Liver (tissue), 7 donors: ENCODE measurements at regions not wholly inside any gene's neighbourhood (a gene's known extent, or its start where the extent isn't known, plus 50 kb on each side); places are given as distances from the start of the nearest gene placed in this dataset.

Experiments
- DNase-seq: peaks from one replicate; pipeline ENCODE4 v3.0.0-alpha.2; 2017; ENCODE audit warnings: low spot score
- H3K27ac ChIP-seq, 2 donors: one replicate each; pipeline ENCODE4 v1.7.0; 2013; ENCODE audit warnings: inconsistent platforms in 2 of 2, low read length in 2 of 2, control low read depth in 1 of 2, low read depth in 1 of 2, mild to moderate bottlenecking in 1 of 2
- H3K27me3 ChIP-seq, 4 donors: one replicate each; pipeline versions ENCODE4 v1.6.1 to v1.7.0; 2013; ENCODE audit warnings: low read length in 3 of 4, inconsistent platforms in 1 of 4, mild to moderate bottlenecking in 1 of 4, moderate library complexity in 1 of 4; ENCODE audit not compliant: control insufficient read depth in 4 of 4, insufficient read depth in 4 of 4
- H3K36me3 ChIP-seq, 4 donors: one replicate each; pipeline versions ENCODE4 v1.6.1 to v1.7.0; 2013; ENCODE audit warnings: low read length in 3 of 4, mild to moderate bottlenecking in 3 of 4, low read depth in 1 of 4, moderate library complexity in 1 of 4; ENCODE audit not compliant: control insufficient read depth in 4 of 4, insufficient read depth in 3 of 4
- H3K4me1 ChIP-seq, 4 donors: one replicate each; pipeline versions ENCODE4 v1.6.1 to v1.7.0; 2013; ENCODE audit warnings: low read length in 3 of 4, mild to moderate bottlenecking in 3 of 4, moderate library complexity in 1 of 4; ENCODE audit not compliant: control insufficient read depth in 4 of 4, insufficient read depth in 4 of 4
- H3K4me3 ChIP-seq, 3 donors: one replicate each; pipeline versions ENCODE4 v1.6.1 to v1.7.0; 2013; ENCODE audit warnings: low read length in 3 of 3, control low read depth in 1 of 3, low read depth in 1 of 3, mild to moderate bottlenecking in 1 of 3
- H3K9ac ChIP-seq, 2 donors: one replicate each; pipeline ENCODE4 v1.7.0; 2013; ENCODE audit warnings: low read length in 2 of 2, mild to moderate bottlenecking in 2 of 2, moderate library complexity in 2 of 2, control low read depth in 1 of 2, low read depth in 1 of 2
- H3K9me3 ChIP-seq, 4 donors: one replicate each; pipeline versions ENCODE4 v1.6.1 to v1.7.0; 2013; ENCODE audit warnings: low read length in 3 of 4; ENCODE audit not compliant: control insufficient read depth in 4 of 4
- ATF3 ChIP-seq: IDR thresholded peaks from 2 replicates; pipeline ENCODE4 v1.6.1; 2016; ENCODE audit warnings: antibody characterized with exemption
- CTCF ChIP-seq: fragments of 150-350 bp; IDR thresholded peaks from 2 replicates; pipeline ENCODE4 v1.5.1; 2017; ENCODE audit warnings: improper control_type of control experiment, low read depth, low read length; ENCODE audit not compliant: missing input control
- EGR1 ChIP-seq, 2 donors: IDR thresholded peaks; 2 replicates each; pipeline ENCODE4 v1.6.1; 2016 to 2018; ENCODE audit warnings: antibody characterized with exemption in 2 of 2, low read depth in 2 of 2
- FOXA1 ChIP-seq: IDR thresholded peaks from 2 replicates; pipeline ENCODE4 v1.6.1; 2016; ENCODE audit warnings: antibody characterized with exemption
- FOXA2 ChIP-seq: IDR thresholded peaks from 2 replicates; pipeline ENCODE4 v1.6.1; 2016; ENCODE audit warnings: antibody characterized with exemption
- GABPA ChIP-seq, 2 donors: IDR thresholded peaks in 1 of 2; conservative IDR thresholded peaks in 1 of 2; 2 replicates each; pipeline ENCODE4 v1.6.1; 2016; ENCODE audit warnings: antibody characterized with exemption in 2 of 2, mild to moderate bottlenecking in 1 of 2, moderate library complexity in 1 of 2
- HNF4A ChIP-seq, 2 donors: conservative IDR thresholded peaks; 2 replicates each; pipeline ENCODE4 v1.6.1; 2016; ENCODE audit warnings: antibody characterized with exemption in 2 of 2, mild to moderate bottlenecking in 2 of 2
- HNF4G ChIP-seq: IDR thresholded peaks from 2 replicates; pipeline ENCODE4 v1.6.1; 2016; ENCODE audit warnings: antibody characterized with exemption
- JUND ChIP-seq, 2 donors: IDR thresholded peaks; 2 replicates each; pipeline ENCODE4 v1.6.1; 2016; ENCODE audit warnings: antibody characterized with exemption in 2 of 2
- MAX ChIP-seq: IDR thresholded peaks from 2 replicates; pipeline ENCODE4 v1.6.1; 2016; ENCODE audit warnings: antibody characterized with exemption
- NR2F2 ChIP-seq: IDR thresholded peaks from 2 replicates; pipeline ENCODE4 v1.6.1; 2016; ENCODE audit warnings: antibody characterized with exemption
- RAD21 ChIP-seq, 2 donors: IDR thresholded peaks; 2 replicates each; pipeline ENCODE4 v1.6.1; 2016; ENCODE audit warnings: antibody characterized with exemption in 2 of 2, mild to moderate bottlenecking in 2 of 2
- REST ChIP-seq: IDR thresholded peaks from 2 replicates; pipeline ENCODE4 v1.6.1; 2016; ENCODE audit warnings: antibody characterized with exemption, mild to moderate bottlenecking
- RXRA ChIP-seq, 2 donors: IDR thresholded peaks; 2 replicates each; pipeline ENCODE4 v1.6.1; 2017 to 2018; ENCODE audit warnings: antibody characterized with exemption in 2 of 2, mild to moderate bottlenecking in 1 of 2
- SP1 ChIP-seq: IDR thresholded peaks from 2 replicates; pipeline ENCODE4 v1.6.1; 2018; ENCODE audit warnings: antibody characterized with exemption, mild to moderate bottlenecking
- TAF1 ChIP-seq: conservative IDR thresholded peaks from 2 replicates; pipeline ENCODE4 v1.6.1; 2016; ENCODE audit warnings: antibody characterized with exemption, mild to moderate bottlenecking
- YY1 ChIP-seq: IDR thresholded peaks from 2 replicates; pipeline ENCODE4 v1.6.1; 2016; ENCODE audit warnings: antibody characterized with exemption, mild to moderate bottlenecking
- ZBTB33 ChIP-seq: IDR thresholded peaks from 2 replicates; pipeline ENCODE4 v1.6.1; 2016; ENCODE audit warnings: antibody characterized with exemption
- donor health status: healthy.
- donor health status: healthy.
- donor health status: healthy.
- donor health status: healthy.

GRCh38 chr2:164386231-164386630 is 235.1 kb downstream of the GRB14 start (continued):
- TF ChIP-seq ZBTB33 (no peak), SP1 (no peak)

- H3K4me1 ChIP-seq, result no peaks in the 10 kb centered on the region
- H3K9me3 ChIP-seq, result no peaks in the 10 kb centered on the region
- no peak overlapping the region for H3K4me3 ChIP-seq
- no peaks in the 10 kb centered on the region for H3K27me3 ChIP-seq
- no peak overlapping the region for H3K9ac ChIP-seq
- H3K27ac ChIP-seq, result no peak overlapping the region
- no peak for DNase-seq
- H3K36me3 ChIP-seq, result no peaks in the 10 kb centered on the region
- TF ChIP-seq JUND (IDR thresholded peaks at IDR 0.05) (no peak), YY1 (no peak), HNF4A (conservative IDR thresholded peaks at IDR 0.05) (no peak), GABPA (IDR thresholded peaks at IDR 0.05 in 1 of 2, conservative IDR thresholded peaks at IDR 0.05 in 1 of 2) (no peak), CTCF (no peak), TAF1 (no peak), FOXA1 (no peak), RAD21 (IDR thresholded peaks at IDR 0.05) (no peak), EGR1 (IDR thresholded peaks at IDR 0.05; ENCODE audit: low read depth in 2 of 2) (no peak), ATF3 (no peak), ZBTB33 (no peak), RXRA (IDR thresholded peaks at IDR 0.05) (no peak), SP1 (no peak), NR2F2 (no peak), HNF4G (no peak), REST (no peak), FOXA2 (no peak), MAX (no peak)
Observed at GRCh38 chr2:164384434-164384833, 236.8 kb downstream of the GRB14 start.
